K562 (cell line): ENCODE measurements at regions not wholly inside any gene's neighbourhood (a gene's known extent, or its start where the extent isn't known, plus 50 kb on each side); places are given as distances from the start of the nearest gene placed in this dataset.

Source experiments
- NFE2L1 ChIP-seq: fragments of 450-650 bp; IDR thresholded peaks from 2 replicates; pipeline ENCODE4 v1.6.1; 2016; ENCODE audit warnings: missing genetic modification characterization, low read depth, mild to moderate bottlenecking, missing compliant biosample characterization, moderate library complexity, borderline replicate concordance
- POLR2AphosphoS5 ChIP-seq: IDR thresholded peaks from 2 replicates; pipeline ENCODE4 v1.6.1; 2011; ENCODE audit warnings: mild to moderate bottlenecking, low read depth, low read length, moderate library complexity; ENCODE audit not compliant: control insufficient read depth, insufficient read depth
- RB1 ChIP-seq: fragments of 450-650 bp; IDR thresholded peaks from 2 replicates; pipeline ENCODE4 v1.6.1; 2017; ENCODE audit warnings: low read depth, mild to moderate bottlenecking
- ZBTB7A ChIP-seq: IDR thresholded peaks from 2 replicates; pipeline ENCODE4 v1.6.1; 2011; ENCODE audit warnings: low read depth, mild to moderate bottlenecking, low read length, moderate library complexity, borderline replicate concordance; ENCODE audit not compliant: control insufficient read depth
- TF ChIP-seq, protein P1 (sequence below): fragments of 250-450 bp; sonication (Bioruptor Pico); IDR thresholded peaks from 2 replicates; pipeline ENCODE4 v1.4.0; 2020; ENCODE audit warnings: borderline replicate concordance
- TF ChIP-seq, protein P2 (sequence below): fragments of 450-650 bp; IDR thresholded peaks from 2 replicates; pipeline ENCODE4 v1.7.0; 2016; ENCODE audit warnings: borderline replicate concordance
- TF ChIP-seq, protein P3 (sequence below): sonication (generic); formaldehyde crosslinking; IDR thresholded peaks from 2 replicates; pipeline ENCODE4 v1.4.0; 2020; ENCODE audit warnings: mild to moderate bottlenecking, missing genetic modification reagents

DNA sequence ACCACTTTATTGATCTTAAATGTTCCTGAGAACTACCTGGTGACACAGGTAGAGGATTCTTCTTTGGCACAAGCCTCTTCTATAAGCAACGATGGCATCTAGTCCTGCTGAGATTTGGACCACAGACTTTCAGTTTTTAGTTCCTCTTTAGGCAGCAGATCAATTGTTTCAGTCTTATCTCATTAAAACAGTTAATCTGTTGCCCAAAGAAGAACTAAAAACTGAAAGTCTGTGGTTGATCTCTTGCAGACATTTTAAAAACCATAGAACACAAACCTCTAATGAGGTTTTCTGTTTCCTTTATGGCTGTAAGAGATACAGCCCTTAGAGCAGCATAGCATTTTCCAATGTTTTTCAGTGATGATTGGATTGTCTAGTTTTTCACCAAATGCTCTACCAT lies 480.9 kb downstream of the MTRR start:
- TF ChIP-seq, protein P1, sequence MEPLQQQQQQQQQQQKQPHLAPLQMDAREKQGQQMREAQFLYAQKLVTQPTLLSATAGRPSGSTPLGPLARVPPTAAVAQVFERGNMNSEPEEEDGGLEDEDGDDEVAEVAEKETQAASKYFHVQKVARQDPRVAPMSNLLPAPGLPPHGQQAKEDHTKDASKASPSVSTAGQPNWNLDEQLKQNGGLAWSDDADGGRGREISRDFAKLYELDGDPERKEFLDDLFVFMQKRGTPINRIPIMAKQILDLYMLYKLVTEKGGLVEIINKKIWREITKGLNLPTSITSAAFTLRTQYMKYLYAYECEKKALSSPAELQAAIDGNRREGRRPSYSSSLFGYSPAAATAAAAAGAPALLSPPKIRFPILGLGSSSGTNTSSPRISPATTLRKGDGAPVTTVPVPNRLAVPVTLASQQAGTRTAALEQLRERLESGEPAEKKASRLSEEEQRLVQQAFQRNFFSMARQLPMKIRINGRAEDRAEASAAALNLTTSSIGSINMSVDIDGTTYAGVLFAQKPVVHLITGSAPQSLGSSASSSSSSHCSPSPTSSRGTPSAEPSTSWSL = no peak
- no peak for TF ChIP-seq RB1
- TF ChIP-seq ZBTB7A = no peak
- no peak for TF ChIP-seq POLR2AphosphoS5
- TF ChIP-seq, protein P2, sequence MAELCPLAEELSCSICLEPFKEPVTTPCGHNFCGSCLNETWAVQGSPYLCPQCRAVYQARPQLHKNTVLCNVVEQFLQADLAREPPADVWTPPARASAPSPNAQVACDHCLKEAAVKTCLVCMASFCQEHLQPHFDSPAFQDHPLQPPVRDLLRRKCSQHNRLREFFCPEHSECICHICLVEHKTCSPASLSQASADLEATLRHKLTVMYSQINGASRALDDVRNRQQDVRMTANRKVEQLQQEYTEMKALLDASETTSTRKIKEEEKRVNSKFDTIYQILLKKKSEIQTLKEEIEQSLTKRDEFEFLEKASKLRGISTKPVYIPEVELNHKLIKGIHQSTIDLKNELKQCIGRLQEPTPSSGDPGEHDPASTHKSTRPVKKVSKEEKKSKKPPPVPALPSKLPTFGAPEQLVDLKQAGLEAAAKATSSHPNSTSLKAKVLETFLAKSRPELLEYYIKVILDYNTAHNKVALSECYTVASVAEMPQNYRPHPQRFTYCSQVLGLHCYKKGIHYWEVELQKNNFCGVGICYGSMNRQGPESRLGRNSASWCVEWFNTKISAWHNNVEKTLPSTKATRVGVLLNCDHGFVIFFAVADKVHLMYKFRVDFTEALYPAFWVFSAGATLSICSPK = no peak
- TF ChIP-seq NFE2L1 = no peak
- TF ChIP-seq, protein P3, sequence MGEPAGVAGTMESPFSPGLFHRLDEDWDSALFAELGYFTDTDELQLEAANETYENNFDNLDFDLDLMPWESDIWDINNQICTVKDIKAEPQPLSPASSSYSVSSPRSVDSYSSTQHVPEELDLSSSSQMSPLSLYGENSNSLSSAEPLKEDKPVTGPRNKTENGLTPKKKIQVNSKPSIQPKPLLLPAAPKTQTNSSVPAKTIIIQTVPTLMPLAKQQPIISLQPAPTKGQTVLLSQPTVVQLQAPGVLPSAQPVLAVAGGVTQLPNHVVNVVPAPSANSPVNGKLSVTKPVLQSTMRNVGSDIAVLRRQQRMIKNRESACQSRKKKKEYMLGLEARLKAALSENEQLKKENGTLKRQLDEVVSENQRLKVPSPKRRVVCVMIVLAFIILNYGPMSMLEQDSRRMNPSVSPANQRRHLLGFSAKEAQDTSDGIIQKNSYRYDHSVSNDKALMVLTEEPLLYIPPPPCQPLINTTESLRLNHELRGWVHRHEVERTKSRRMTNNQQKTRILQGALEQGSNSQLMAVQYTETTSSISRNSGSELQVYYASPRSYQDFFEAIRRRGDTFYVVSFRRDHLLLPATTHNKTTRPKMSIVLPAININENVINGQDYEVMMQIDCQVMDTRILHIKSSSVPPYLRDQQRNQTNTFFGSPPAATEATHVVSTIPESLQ = no peak
